Astrocyte of the cerebellum (primary cell): ENCODE measurements at regions not wholly inside any gene's neighbourhood (a gene's known extent, or its start where the extent isn't known, plus 50 kb on each side); places are given as distances from the start of the nearest gene placed in this dataset.
A peak's percentile ranks its signal among the peaks of the same experiment; 100 is the strongest.

ENCODE experiments used
- DNase-seq: peaks from one replicate; pipeline ENCODE4 v3.0.0-alpha.2; 2011; ENCODE audit warnings: low read depth
- H3K4me3 ChIP-seq: 2 replicates; pipeline ENCODE4 v1.5.1; 2011; ENCODE audit warnings: mild to moderate bottlenecking, low read depth, low read length, moderate library complexity
- CTCF ChIP-seq: IDR thresholded peaks from 2 replicates; pipeline ENCODE4 v1.5.1; 2012; ENCODE audit warnings: low read length, low read depth, moderate library complexity, mild to moderate bottlenecking; ENCODE audit errors: missing control alignments
- in situ Hi-C: cut with HindIII; loops from 2 replicates; pipeline ENCODE4 v1.10.0; 2017; ENCODE audit warnings: low sequenced_read_pairs

- peak; percentile 49 for TF ChIP-seq CTCF
- in situ Hi-C loops = no loop called here
- DNase-seq = no peak
- no peak overlapping the region for H3K4me3 ChIP-seq
Observed at GRCh38 chr18:28961669-28962228, 784.8 kb upstream of the CDH2 start.

- in situ Hi-C loops = no loop called here
- no peak overlapping the region for H3K4me3 ChIP-seq
- peak; percentile 5 for DNase-seq
- no peak for TF ChIP-seq CTCF
Observed at GRCh38 chr18:28960146-28960545, 783.2 kb upstream of the CDH2 start.

- no peak overlapping the region for H3K4me3 ChIP-seq
- in situ Hi-C loops = no loop called here
Observed at GRCh38 chr18:28952339-28952738, 775.4 kb upstream of the CDH2 start.

GRCh38 chr18:28947900-28948299 is 771.0 kb upstream of the CDH2 start:
- no peak for DNase-seq
- H3K4me3 ChIP-seq = no peak overlapping the region
- in situ Hi-C loops = no loop called here
- no peak for TF ChIP-seq CTCF

More at GRCh38 chr18:28952339-28952738, 775.4 kb upstream of the CDH2 start:
- no peak for DNase-seq
- no peak for TF ChIP-seq CTCF

- TF ChIP-seq CTCF = no peak
- in situ Hi-C loops = no loop called here
- DNase-seq = no peak
- no peak overlapping the region for H3K4me3 ChIP-seq
Observed at GRCh38 chr18:28946471-28946870, 769.5 kb upstream of the CDH2 start.

- no peak for DNase-seq
- in situ Hi-C loops = no loop called here
Observed at GRCh38 chr18:28922936-28923335, 746.0 kb upstream of the CDH2 start.

More at GRCh38 chr18:28922936-28923335, 746.0 kb upstream of the CDH2 start:
- no peak for TF ChIP-seq CTCF
- no peak overlapping the region for H3K4me3 ChIP-seq
